ENCODE measurements at regions not wholly inside any gene's neighbourhood (a gene's known extent, or its start where the extent isn't known, plus 50 kb on each side); places are given as distances from the start of the nearest gene placed in this dataset.

DNA sequence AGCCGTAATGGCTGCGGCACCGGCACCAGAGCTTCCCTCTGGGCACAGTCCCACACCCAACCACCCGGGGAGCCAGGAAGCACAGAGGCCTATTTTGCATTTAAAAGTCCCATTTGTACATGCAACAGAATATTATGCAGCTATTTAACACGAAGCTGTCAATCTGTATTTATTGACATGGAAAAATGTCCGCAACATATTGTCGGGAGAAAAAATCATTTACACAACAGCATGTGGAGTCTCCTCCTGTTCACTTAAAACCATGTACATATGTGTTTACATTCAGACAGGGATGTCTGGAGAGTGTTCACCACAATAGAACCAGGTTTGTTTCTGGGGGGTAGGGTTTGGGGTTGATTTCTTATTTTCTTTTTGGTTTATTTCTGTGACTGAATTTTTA, 63.4 kb upstream of the GRIK3 start:
- no peak for TF ChIP-seq EZH2 (IDR thresholded peaks at IDR 0.05; ENCODE audit: low read depth, unreplicated experiment)
- no peak for TF ChIP-seq CREB1 (CRISPR knock-in tag; IDR thresholded peaks at IDR 0.05; ENCODE audit: low read depth)
